NCI-H187 (cell line): ENCODE measurements at regions not wholly inside any gene's neighbourhood (a gene's known extent, or its start where the extent isn't known, plus 50 kb on each side); places are given as distances from the start of the nearest gene placed in this dataset.

Source experiments
- DNase-seq, 2 experiments: peaks; one replicate each; lab custom pipeline; 2025; lab: John Stamatoyannopoulos, UW

GRCh38 chr2:150705357-150705756 is 217.9 kb upstream of the RND3 start:
- no peak for DNase-seq

- DNase-seq = no peak
These were observed 215.3 kb upstream of the RND3 start for GRCh38 chr2:150702791-150703190.

DNA sequence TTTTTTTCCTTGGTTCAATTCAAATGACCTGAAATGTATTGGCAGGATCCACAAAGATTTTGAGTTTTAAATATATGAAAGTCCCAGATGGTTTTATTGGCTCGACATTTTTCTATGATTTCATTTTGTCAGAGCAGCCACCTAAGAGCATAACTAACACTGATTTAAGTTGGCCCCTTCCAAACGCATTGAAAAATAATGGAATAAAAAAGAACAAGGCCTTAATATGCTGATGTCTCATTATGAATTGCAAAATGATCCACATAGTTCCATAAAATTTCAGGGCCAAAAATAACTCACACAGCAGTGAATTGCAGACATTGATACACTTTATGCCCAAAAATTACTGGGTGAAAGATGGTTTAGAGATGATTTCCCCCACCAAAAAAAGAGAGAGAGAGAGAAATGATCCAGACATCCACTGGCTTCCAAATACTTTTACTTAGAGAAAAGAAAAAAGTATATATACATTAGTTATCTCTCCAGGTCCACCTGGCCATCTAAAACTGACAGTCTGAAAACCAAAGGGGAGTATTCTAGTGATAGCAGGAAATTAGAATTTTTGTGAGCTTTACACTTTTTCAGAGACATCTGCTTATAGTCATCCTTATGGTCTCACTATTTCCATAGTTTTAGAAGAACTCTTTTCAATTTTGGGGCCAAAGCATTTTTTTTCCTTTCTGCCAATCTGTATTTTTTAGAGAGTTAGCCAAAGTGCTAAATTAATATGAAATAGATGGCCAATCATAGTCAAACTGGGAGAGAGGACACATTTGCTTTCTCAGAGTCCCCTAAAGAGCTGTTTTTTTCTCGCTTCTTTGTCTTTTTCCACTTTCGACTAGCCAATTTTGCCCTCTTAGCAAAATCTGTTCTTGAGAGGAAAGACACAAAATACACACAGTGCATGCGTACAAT is 213.5 kb upstream of the RND3 start:
- DNase-seq = no peak

GRCh38 chr2:150699218-150699617 is 211.8 kb upstream of the RND3 start:
- DNase-seq = no peak

DNA sequence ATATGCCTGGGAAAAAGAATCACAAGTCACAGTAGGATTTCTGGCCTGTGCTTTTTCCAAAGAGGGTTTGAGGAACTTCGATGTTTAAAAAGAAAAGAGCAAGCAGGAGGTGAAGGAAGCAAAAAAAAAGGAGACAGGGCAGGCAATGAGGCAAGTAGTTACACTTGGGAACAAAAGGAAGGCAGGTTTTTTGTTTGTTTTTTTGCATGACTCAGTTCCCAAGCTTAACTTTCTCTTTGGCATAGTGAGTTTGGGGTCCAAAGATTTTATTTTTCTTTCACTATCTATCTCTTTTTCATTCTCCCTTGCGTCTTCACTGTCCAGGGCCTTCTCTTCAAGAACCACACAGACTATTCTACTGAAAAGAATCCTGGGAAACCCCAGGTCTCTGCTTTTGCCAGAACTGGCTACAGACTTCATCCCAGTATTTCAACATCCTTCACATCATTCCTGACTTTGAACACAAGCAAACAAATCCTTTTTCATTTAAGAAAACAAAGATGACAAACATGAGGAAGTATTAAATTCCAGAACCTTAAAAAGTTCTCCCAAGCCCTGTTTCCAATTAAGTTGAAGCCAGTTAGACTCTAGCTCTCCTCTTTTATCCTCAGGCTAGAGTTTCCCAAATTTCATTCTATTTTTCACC is 210.7 kb upstream of the RND3 start:
- no peak for DNase-seq

- no peak for DNase-seq
These were observed 210.1 kb upstream of the RND3 start for GRCh38 chr2:150697596-150697995.

DNA sequence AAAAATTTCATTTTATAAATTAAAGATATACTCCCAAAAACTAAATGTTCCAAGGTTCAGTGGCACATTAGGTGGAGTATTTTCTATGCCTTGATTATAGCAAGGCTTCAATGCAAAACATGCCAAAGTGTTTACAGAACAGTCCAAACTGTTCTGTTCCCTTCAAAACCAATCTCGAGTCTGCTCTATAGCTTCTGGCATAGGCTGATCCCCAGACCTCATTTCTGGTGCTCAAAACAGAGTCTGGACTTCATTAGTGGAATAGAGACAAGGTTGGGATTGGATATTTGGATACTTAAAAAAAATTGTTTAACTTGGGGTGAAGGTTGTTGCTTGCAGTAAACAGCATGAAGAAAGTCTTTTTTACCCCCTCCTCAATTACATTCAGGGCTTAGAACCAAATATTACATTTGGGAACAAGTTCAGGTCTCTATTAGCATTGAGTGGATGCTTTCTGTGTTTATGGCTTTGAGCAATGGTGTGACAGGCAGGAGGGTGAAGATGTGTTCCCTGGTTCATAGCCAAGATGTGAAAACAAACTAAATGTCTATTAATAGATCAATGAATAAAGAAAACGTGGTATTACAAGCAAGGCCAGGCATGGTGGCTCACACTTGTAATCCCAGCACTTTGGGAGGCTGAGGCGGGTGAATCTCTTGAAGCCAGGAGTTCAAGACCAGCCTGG is 208.1 kb upstream of the RND3 start:
- DNase-seq = no peak

DNA sequence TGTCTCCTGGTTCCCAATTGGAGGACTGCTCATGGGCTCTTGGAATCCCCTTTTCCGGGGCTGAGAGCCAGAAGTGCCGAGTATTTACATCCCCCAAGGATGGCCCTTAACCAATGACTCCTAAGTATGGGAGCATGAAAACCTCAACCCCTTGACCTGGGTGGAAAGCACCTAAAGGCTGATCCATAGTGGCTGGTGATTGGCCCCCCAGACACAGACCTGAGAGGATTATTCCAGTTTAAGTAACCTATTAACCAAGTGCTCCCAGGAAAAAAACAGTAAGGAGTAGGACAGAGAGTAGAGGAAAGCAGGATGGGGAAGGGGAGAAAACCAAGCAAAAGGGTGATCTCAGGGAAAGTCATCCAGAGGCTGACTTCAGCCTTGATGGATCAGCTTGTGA is 206.1 kb upstream of the RND3 start:
- DNase-seq = no peak

DNA sequence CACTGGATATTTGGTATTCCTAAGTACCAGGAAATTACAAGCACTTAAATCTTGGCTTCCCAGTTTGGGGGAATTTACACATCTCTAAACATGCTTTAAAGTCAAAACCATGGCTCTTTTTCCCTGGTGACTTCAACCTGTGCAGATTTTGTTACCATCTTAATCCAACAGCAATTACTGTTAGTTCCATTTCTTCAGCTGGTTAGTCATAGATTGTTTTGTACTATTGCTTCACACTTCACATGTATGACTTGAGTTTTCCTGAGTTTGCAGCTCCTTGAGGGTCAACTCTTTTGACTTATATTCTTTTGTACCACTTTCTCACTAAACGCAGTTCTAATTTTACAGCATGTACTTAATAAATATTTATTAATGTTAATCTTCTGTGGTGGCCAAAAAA is 203.4 kb upstream of the RND3 start:
- no peak for DNase-seq

DNA sequence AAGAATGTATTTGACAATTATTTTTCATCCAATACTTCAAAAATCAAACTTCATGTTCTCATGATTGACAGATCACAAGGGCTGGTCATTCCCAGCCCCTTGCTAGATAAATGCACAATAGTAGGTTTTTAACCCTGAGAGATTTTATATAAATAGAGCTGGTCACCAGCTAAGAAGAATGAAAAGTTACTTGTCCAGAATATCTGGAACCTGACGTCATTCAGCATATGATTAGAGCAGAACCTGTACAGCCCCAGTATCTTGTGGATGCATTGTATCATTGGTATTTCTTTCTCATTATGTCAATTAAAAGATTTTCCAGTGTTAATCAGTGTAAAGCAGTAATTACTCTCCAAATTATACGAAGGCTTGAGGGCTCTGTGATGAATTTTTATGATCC is 202.8 kb upstream of the RND3 start:
- DNase-seq = no peak

DNA sequence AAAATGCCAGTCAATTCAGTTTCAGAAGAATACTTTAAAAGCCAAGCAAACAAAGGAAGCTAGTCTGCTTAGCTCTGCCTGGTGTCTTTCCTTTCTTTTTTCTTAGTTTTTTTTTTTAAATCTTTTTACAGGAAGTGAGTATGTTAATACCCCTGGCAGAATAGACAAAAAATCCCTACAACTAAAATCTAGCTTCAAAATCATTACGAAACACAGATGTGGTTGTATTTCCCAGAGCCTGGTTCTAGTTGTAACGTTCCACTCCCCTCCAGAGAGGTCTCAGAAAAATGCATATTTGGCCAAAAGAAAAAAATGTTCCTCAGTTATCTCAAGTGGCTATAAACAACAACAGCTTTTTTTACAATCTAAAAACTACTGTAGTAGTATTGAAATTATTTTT is 202.1 kb upstream of the RND3 start:
- no peak for DNase-seq

DNA sequence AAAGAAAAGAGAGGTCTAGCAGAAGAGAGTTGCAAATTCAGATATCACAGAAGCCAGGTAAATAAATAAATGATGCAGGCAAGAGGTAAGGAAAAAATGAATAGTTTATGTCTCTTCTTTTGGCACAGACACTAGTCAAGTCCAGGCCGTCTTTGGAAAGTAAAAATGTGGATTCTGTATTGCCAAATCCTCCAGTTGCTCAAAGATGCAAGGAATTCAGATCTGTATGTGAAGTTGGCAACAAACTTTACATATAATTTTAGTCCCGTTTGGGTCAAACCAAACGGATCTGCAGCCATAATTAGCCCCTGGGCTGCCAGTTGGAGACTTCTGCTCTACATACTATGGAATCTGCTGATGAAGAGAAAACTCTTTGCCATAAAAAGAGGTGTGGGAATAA is 200.5 kb upstream of the RND3 start:
- no peak for DNase-seq

- DNase-seq = no peak
These were observed 198.9 kb upstream of the RND3 start for GRCh38 chr2:150686391-150686790.

DNA sequence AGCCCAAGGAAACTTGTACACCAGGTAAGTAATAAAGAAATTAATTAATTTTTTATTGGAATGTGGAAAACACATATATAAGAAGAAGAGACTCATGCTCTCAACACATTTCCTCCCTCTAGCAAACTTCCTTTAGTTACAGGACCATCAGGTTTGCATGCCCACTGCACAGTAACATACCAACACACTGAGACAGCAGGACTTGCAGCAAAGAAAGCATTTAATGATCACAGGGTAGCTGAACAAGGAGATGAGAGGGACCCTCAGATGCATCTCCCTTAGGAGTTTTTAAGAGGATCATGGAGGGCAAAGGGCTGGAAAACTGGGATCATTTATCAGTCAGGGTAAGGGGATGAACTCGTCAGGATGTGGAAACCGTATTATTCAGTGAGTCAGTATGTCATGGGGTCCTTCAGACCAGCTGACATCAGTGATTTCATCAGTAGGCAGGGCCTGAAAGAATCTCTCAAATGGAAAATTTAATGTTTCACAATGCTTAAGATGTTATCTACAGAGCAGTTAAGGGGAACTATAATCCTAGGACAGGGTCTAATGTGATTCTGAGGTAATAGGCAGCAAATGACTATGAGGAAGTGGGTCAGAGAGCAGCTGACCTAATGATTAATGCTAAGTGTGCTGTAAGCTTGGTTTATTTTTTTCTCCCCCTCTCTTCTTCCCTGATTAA is 193.8 kb upstream of the RND3 start:
- DNase-seq = no peak

DNA sequence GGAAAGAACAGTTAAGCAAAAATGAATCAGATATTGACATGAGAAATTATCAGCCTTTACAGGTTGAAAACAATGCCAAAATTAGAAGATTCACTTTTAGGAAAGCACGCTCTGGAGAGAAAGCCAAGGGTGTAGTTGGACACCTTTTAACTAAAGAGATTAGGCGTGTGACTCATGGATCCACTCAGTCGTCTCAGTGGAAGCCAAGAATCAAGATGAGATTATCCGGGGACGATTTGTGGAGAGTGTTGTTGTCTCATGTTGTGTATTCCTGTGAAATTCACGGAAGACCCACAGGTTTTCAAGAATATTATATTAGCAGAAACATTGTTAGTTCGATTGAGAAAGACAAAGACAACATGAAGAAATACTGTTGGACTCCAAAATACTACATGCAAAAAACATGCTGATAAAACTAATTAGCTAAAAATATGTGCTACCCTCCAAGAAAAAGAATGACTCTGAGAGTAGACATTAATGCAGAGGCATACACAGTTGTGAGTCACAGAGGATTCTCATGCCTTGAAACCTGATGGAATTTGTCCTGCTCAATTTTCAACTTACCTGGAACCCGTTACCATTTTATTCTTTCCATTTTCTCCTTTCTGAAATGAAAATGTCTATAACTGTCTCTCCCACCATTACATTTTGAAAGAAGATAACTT is 192.1 kb upstream of the RND3 start:
- no peak for DNase-seq

GRCh38 chr2:150677551-150677950 is 190.1 kb upstream of the RND3 start:
- DNase-seq = no peak

GRCh38 chr2:150676747-150677383 is 189.4 kb upstream of the RND3 start:
- DNase-seq = no peak

DNA sequence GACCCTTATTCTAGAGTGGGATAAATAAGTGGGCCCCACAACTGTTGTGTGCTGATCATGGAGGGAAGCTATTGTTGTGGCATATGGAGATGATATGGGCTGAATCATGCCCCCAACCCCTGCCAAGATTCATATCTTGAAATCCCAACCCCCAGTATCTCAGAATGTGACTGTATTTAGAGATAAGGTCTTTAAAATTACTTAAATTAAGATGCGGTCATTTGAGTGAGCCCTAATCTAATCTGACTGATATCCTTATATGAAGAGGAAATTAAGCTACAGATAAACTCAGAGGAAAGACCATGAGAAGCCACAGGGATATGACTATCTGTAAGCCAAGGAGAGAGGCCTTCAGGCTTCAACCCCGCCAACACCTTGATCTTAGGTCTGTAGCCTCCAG is 188.3 kb upstream of the RND3 start:
- DNase-seq = no peak

GRCh38 chr2:150674283-150674682 is 186.8 kb upstream of the RND3 start:
- no peak for DNase-seq

DNA sequence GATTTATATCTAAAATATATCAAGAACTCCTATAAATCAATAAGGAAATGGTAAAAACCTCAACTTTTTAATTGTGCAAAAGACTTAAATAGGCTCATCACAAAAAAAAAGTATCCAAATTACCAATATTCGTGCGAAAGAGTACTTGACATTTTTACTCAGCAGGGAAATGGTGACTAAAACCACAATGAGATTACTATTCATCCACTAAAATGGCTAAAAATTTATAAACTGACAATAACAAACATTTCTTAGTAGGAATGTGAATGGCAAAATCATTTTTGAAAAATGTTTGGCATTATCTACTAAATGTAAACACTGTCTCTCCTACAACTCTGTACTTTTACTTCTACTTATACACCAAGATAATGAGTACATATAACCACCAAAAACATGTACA is 184.8 kb upstream of the RND3 start:
- no peak for DNase-seq

- no peak for DNase-seq
These were observed 182.0 kb upstream of the RND3 start for GRCh38 chr2:150669492-150669891.
